Stimulated activated CD4-positive, alpha-beta T cell treated with anti-CD3 and anti-CD28 coated beads, Interleukin-2, amount 100 ng/mL, for 24 hours (primary cell): ENCODE measurements at regions not wholly inside any gene's neighbourhood (a gene's known extent, or its start where the extent isn't known, plus 50 kb on each side); places are given as distances from the start of the nearest gene placed in this dataset.

Source experiments
- DNase-seq, 2 donors: peaks; one replicate each; pipeline ENCODE4 v3.0.0-alpha.2; 2020

GRCh38 chr5:2180456-2180855 lies 297.7 kb upstream of the IRX4 start:
- DNase-seq, result no peak

- no peak for DNase-seq
These were observed 297.1 kb upstream of the IRX4 start for GRCh38 chr5:2179861-2180260.

GRCh38 chr5:2178528-2178927 lies 295.8 kb upstream of the IRX4 start:
- DNase-seq, result no peak

GRCh38 chr5:2178071-2178477 lies 295.3 kb upstream of the IRX4 start:
- DNase-seq, result no peak

DNA sequence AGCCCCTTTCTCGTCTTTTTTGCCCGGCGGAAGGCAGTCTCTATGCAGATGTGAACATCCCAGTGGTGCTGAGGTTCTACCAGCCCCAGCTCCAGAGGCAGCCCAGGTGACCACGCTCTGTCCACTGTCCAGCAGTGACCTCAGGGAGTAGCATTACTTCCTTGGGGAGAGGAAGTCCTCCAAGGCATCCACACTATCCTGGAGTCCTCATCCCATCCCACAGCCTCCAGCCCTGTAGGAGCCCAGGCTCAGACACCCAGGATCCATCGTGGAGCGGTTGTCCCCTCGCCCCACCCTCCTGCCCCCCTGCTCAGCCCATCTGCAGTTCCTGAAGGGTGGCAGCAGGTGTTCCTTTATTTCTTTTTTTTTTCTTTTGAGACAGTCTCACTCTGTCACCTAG lies 294.5 kb upstream of the IRX4 start:
- DNase-seq, result no peak

DNA sequence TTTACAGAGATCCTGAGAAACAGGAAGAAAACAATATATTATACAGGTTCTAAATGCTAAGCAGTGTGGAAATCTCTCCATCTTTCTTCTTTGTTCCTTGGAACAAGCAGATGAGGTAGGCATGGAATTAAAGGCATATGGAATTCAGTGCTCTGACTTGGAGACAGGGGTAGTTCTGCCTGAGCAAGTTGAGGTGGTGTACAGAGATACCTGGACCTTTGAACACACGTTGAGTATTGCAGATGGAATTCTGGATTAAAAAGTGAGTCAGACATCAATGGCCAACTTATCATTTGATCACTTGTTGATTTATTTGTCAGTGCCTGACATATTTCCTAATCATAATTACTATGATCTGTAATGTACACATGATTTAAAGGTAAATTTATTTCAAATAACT lies 293.9 kb upstream of the IRX4 start:
- no peak for DNase-seq

DNA sequence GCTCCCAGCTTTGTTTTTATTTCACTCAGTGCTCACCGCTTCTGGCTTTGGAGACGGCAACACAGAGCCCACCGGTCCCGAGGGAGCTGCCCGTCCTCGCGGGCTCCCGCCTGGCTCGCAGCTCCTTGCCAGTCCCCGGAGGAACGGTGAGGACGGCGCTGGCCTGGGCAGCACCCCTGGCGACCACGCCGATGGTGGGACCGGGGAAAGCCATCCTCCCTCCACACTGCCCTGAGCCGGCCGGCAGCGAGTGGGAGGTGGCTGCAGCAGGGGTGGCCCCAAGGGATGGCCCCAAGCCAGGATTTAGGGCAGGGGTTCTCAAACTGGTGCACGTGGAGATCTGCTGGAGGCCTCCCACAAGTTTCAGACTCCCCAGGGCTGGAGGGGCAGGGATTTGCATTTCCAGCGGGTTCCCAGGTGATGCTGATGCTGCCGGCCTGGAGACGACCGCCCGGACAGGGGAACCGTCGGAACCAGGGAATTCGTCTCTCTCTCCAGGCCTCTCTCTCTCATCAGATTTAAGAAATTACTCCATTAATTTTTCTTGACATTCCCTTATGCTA lies 293.2 kb upstream of the IRX4 start:
- no peak for DNase-seq

- no peak for DNase-seq
These were observed 292.3 kb upstream of the IRX4 start for GRCh38 chr5:2175041-2175440.

DNA sequence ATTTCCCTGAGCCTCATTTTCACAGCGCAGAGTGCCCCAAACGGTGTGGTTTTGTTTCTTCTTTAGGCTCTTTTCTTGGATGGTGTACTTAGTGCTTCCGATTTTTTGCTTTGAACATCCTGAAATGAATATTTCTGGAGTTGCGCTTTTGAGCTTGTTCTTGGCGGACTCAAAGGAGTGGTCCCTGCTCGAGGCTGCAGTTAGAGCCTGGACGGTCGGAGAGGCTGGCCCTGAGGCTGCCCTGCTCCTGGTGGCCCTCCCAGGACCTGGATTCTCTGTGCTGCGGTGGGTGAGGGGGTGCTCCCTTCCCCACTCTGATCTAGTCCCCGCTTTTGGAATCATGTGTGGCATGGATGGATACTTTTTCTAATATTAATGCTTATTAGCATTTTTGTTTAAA lies 291.8 kb upstream of the IRX4 start:
- DNase-seq, result no peak

GRCh38 chr5:2173151-2173834 lies 290.6 kb upstream of the IRX4 start:
- no peak for DNase-seq

GRCh38 chr5:2172471-2172870 lies 289.7 kb upstream of the IRX4 start:
- DNase-seq, result no peak

DNA sequence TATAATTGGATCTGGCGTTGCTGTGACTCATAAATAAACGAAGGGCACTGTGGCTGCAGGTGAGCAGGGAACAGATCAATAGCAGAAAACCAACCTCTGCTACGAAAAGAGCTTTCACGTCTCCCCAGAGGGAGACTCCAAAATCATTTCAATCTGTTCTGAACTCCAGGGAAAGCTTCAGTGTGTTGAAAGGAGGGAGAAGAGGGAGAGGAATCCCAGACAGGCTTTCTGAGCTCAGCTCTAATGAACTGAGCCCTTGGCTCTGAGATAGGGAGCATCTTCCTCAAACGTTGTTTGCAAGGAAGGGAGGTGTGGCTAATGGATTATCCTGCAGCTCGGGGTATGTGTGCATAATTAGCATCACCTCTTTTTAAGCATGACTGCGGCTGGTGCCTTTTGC lies 288.0 kb upstream of the IRX4 start:
- no peak for DNase-seq

DNA sequence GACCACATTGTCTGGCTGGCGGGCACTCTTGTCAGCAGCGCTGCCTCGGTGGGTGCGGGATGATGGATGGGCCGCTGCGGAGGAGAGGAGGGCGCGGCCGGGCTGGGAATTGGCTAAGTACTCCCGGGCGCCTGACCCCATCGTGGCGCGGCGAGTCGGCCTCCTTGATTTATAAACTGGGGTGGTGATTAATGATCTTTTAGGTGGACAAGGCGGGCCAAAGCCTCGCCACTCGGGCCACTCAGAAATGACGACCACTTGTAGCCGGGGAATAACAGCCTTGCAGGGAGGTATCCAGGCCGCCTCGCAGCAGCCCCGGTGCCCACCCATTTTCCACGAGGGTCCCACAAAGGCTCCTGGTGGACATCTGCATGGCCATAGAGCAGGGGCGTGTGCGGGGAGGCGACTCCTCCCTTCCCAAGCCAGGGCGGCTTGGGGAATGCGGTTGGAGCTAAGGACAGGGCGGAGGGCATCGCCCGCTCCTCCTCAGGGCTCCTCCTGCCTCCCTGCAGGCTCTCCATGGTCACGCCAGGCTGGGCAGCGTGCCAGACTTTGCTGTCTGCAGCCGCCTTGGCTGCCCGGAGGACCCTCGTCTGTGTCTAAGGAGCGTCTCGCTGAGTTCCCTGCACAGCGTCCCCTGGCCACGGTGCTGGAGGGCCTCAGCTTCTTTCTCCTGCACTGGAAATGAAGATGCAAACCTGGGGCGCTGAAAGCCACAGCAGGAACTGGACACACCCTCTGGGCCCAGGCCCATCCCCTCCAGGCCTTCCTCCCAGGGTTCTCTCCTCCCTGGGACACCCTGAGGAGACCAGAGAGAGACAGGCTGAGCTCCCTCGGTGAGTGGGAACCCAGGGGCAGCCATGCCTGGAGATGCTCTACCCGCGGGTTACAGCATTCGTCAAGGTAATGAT lies 287.4 kb upstream of the IRX4 start:
- no peak for DNase-seq

GRCh38 chr5:2169430-2169808 lies 286.7 kb upstream of the IRX4 start:
- DNase-seq, result no peak

GRCh38 chr5:2168601-2169429 lies 286.1 kb upstream of the IRX4 start:
- no peak for DNase-seq

DNA sequence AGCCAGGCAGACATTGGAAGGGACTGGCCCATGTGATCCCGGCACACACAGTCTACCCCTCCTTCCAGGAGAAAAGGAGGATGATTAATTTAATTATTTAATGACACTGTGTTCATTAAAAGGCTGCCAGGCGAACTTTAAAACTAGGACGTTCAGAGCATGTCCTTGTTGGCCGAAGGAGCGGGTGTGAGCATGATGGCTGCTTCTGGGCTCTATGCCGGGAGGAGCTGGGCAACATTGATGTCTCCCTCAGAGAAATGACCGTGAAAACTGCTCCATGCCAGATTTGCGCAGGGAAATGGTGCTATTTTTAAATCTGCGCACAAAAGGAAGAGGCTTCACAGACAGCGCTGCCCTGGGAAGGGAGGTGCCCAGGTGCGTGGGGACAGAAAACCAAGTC lies 284.9 kb upstream of the IRX4 start:
- DNase-seq, result no peak

DNA sequence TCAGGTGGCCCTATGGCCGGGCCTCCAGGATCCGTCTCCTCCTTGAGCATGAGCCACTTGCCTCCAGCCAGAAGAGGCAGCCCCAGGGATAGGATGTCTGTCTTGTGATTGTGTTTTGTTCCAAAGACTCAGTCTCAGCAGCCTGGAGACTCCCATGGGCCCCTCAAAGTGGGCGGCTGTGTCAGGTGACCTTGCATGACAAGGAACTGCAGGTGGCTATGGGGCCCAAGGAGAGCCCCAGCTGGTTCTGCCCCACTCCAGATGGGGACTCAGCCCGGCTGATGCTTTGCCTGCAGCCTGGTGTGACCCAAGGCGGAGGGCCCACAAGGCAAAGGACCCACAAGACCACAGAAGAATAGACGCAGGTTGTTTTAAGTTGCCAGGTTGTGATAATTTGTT lies 284.3 kb upstream of the IRX4 start:
- DNase-seq, result no peak

DNA sequence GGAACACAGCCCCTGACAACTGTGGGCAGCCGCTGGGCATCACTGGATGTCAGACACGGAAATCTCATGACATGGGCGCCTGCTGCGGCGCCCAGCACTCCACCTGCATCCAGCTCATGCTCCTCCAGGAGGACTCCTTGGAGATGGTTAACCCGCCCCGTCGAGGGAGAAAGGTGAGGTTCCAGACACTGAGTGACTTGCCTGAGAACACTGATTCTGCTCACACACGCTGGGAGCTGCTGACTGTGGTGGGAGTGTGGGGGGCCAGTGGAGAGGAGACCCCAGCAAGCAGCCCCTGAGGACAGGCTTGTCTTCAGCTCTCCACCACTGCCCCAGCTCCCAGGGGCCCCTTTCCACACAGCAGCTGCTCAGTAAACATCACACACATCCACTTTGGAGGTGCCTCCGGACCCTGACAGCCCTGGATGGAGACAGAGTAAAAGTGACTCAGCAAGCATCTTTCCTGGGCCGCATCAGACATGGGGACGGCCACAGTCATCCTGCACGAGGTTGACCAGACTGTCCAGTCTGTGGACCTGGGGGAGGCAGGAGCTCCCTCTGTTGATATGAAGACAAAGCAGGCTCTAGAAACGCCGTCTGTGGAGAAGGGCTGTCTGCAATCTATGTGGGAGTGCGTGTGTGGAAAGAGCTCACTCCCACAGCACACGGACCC lies 283.7 kb upstream of the IRX4 start:
- no peak for DNase-seq

GRCh38 chr5:2165615-2166305 lies 283.0 kb upstream of the IRX4 start:
- DNase-seq, result no peak

DNA sequence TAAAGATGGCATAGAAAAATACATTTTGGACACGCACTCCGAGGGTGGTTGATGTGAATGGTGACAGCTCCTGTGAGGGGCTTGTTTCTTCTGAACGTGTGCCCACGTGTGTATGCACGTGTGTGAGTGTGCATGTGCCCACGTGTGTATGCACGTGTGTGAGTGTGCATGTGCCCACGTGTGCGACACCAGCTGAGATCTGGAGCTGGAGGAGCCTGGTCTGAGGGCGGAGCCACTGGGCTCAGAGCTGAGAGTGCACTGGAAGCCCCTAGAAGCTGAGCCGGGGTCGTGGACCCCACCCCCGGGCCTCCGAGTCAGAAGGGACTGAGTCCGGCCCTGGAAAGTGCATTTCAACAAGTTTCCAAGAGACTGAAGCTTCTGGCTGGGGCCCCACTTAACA lies 282.5 kb upstream of the IRX4 start:
- no peak for DNase-seq

- DNase-seq, result no peak
These were observed 281.9 kb upstream of the IRX4 start for GRCh38 chr5:2164586-2164985.

DNA sequence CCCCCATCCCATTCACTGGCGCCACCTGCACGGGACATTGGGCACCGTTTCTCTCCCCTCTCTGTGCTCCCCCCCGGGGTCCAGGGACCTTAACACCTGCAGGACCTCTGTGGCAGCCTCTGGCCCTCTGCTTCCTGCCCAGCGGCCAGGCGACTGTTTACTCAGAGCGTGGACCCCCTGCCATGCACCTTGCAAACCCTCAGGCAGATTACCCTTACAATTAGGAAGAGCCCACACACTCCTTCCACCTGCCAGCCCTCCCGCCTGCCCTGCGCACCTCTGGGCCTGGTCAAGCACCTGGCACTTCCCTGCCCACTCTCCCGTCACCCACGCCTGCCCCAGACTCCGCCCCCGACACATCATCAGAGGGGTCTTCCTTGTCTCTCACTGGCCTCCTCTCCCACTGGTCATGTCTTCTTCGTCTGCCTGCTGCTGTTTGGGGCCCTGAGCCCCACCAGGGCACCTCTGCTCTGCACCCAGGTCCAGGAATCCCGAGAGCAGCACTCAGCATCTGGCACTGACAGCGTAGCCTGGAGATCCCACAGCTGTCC lies 281.3 kb upstream of the IRX4 start:
- DNase-seq, result no peak
